ENCODE measurements at regions not wholly inside any gene's neighbourhood (a gene's known extent, or its start where the extent isn't known, plus 50 kb on each side); places are given as distances from the start of the nearest gene placed in this dataset.
A peak's percentile ranks its signal among the peaks of the same experiment; 100 is the strongest.

DNA sequence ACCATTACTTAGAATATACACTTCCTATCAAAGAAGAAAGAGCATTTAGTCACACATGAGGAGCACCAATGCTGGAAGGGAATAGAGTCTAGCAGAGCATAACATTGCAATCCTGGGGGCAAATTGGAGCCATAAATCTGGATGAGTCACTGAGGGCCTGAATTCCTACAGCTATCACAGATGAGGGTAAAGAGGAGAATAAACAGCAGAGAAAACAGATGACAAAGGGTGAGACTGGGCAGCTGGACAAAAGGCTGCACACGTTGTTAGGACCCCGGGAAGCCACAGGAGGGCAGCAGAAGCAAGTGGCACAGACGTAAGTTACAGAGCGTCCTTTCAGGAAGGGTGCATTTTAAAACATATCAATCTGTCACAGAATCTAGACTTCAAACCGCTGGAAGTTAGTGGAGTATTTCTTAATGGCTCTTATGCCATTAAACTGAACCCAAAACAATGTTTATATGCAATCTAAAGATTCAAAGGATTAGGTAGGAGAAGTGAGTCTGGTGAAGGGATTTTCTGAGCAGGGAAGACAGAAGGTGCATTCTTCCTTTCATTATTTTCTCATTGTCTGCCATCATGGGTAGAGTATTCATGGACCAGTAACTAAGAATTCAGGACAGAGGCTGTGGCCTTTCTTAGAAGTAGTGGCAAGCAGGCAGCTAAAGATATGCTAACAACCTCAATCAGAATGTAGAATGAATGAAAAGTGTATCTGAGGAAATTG, 159.8 kb upstream of the DAAM1 start:
- Histone ChIP-seq H3K27ac (ENCODE audit: low read depth, low read length) (no peak overlapping the region), H3K4me1 (ENCODE audit: control insufficient read depth, insufficient read depth, low read length) (no peaks in the 10 kb centered on the region), H3K4me3 (ENCODE audit: low read depth, low read length) (no peak overlapping the region), H3K36me3 (ENCODE audit: control insufficient read depth, insufficient read depth, low read length) (no peaks in the 10 kb centered on the region), H3K27me3 (ENCODE audit: control insufficient read depth, insufficient read depth, low read length) (no peaks in the 10 kb centered on the region), H3K9me3 (ENCODE audit: control insufficient read depth, insufficient read depth, low read length) (peaks cover 1% of the 10 kb centered on the region)
- no CpG with 5 or more reads among the region's 5 CpGs for WGBS (ENCODE audit: insufficient coverage)
- peak; percentile 45 to 94 (median 53) for DNase-seq (ENCODE audit: low read depth in 4 of 6, low spot score in 6 of 6)

DNA sequence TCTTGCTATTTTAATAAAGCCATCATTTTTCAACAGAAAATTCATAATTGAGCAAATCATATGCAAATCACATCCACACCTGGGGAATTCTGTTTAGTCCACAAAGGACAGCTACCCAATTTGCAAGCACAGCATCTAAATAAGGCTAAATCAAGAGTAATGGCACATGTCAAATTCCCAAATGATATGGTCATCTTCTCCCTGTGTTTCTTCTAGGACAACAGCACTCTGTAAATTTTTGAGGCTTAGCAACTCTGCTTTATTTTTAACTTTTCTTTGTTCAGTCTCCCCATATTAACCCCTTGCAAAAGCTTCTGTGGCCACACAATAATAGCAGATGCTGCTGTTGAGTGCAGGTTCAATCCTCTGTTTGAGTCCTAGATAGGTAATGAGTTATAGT, 155.6 kb upstream of the DAAM1 start:
- Histone ChIP-seq H3K27ac (ENCODE audit: low read depth, low read length) (no peak overlapping the region), H3K4me1 (ENCODE audit: control insufficient read depth, insufficient read depth, low read length) (no peaks in the 10 kb centered on the region), H3K36me3 (ENCODE audit: control insufficient read depth, insufficient read depth, low read length) (no peaks in the 10 kb centered on the region), H3K9me3 (ENCODE audit: control insufficient read depth, insufficient read depth, low read length) (no peaks in the 10 kb centered on the region), H3K27me3 (ENCODE audit: control insufficient read depth, insufficient read depth, low read length) (no peaks in the 10 kb centered on the region), H3K4me3 (ENCODE audit: low read depth, low read length) (no peak overlapping the region)
- DNase-seq (ENCODE audit: low read depth in 4 of 6, low spot score in 6 of 6) = no peak

DNA sequence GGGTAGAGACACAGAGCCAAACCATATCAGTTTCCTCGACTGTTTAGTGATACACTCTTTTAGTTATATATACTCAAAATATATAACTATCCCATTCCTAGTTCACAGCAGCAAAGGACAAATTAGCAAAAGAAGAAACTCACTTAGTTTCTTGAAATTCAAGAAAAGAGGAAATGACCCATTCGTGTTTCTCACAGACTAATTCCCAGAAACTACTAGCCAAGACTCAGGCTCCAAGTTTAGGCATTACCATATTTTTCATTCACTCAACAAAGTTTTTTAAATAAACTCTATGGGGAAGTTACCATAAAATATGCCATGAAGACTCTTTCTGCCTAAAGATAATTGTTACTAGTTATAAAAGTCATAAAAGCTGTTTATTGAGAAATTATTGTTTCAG, 152.3 kb upstream of the DAAM1 start:
- H3K36me3 ChIP-seq (ENCODE audit: control insufficient read depth, insufficient read depth, low read length) = no peaks in the 10 kb centered on the region
- no CpG with 5 or more reads among the region's 2 CpGs for WGBS (ENCODE audit: insufficient coverage)
- H3K27ac ChIP-seq (ENCODE audit: low read depth, low read length) = no peak overlapping the region
- no peaks in the 10 kb centered on the region for H3K9me3 ChIP-seq (ENCODE audit: control insufficient read depth, insufficient read depth, low read length)
- H3K27me3 ChIP-seq (ENCODE audit: control insufficient read depth, insufficient read depth, low read length) = no peaks in the 10 kb centered on the region
- H3K4me1 ChIP-seq (ENCODE audit: control insufficient read depth, insufficient read depth, low read length) = no peaks in the 10 kb centered on the region
- no peak overlapping the region for H3K4me3 ChIP-seq (ENCODE audit: low read depth, low read length)
- DNase-seq (ENCODE audit: low read depth in 4 of 6, low spot score in 6 of 6) = no peak

DNA sequence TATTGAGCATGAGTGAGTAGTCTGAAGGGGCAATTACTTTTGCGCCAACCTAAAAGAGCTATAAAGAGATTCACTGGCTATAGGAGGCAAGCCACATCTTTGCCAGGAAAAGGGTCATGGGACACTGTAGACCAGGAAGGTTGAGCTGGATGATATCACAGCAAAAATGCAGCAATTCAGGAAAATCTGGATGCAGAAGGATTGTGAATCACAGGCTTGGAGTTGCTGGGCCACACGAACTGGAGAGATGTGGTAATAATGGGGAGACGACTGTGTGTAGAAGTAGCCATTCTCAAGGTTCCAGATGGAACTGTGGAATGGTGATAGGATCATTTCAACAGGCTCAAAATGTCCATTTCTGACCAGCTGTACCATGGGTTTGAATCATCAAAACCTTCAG, 151.4 kb upstream of the DAAM1 start:
- Histone ChIP-seq H3K27ac (ENCODE audit: low read depth, low read length) (no peak overlapping the region), H3K4me1 (ENCODE audit: control insufficient read depth, insufficient read depth, low read length) (no peaks in the 10 kb centered on the region), H3K9me3 (ENCODE audit: control insufficient read depth, insufficient read depth, low read length) (no peaks in the 10 kb centered on the region), H3K4me3 (ENCODE audit: low read depth, low read length) (no peak overlapping the region), H3K27me3 (ENCODE audit: control insufficient read depth, insufficient read depth, low read length) (no peaks in the 10 kb centered on the region), H3K36me3 (ENCODE audit: control insufficient read depth, insufficient read depth, low read length) (no peaks in the 10 kb centered on the region)
- no peak for DNase-seq (ENCODE audit: low read depth in 4 of 6, low spot score in 6 of 6)
- WGBS (ENCODE audit: insufficient coverage) = 76% methylated on average over 3 of the region's 3 CpGs

DNA sequence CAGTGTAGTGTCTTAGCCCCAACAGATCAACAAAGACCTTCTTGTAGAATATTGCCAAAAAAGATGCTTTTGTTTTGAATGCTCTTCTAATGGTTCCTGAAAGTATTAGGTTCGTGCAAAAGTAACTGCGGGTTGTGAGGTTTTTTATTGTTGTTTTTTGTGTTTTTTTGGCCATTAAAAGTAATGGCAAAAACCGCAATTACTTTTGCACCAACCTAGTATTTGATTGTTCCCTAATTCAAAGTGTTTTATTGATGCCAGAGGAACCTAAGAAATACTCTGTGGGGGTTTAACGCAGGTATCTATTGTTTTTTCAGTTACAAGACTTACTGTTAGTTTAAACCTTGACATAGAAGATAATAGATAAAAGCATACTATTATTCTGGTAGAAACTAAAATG, 150.8 kb upstream of the DAAM1 start:
- no peak for DNase-seq (ENCODE audit: low read depth in 4 of 6, low spot score in 6 of 6)
- Histone ChIP-seq H3K9me3 (ENCODE audit: control insufficient read depth, insufficient read depth, low read length) (no peaks in the 10 kb centered on the region), H3K4me1 (ENCODE audit: control insufficient read depth, insufficient read depth, low read length) (no peaks in the 10 kb centered on the region), H3K27me3 (ENCODE audit: control insufficient read depth, insufficient read depth, low read length) (no peaks in the 10 kb centered on the region), H3K36me3 (ENCODE audit: control insufficient read depth, insufficient read depth, low read length) (no peaks in the 10 kb centered on the region), H3K4me3 (ENCODE audit: low read depth, low read length) (no peak overlapping the region), H3K27ac (ENCODE audit: low read depth, low read length) (no peak overlapping the region)
- no CpG with 5 or more reads among the region's 4 CpGs for WGBS (ENCODE audit: insufficient coverage)

DNA sequence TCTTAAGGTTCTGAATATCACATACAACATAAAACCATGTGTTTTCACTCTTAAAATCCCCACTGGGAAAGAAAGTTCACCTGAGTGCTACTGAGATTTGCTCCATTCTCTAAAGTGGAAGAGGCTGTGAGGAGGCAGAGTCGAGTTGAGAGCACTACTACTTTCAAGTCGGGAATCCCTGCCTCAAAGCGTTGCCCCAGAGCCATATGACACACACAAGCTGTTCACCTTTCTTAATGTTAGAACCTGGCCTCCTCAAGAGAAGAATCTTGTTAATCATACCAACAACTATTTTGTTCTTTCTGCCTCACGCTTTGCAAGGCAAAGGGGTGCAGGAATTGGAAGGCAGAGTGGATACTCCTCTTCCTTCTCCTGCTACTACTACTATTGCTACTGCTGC, 149.7 kb upstream of the DAAM1 start:
- 89% methylated on average over 4 of the region's 4 CpGs for WGBS (ENCODE audit: insufficient coverage)
- Histone ChIP-seq H3K4me3 (ENCODE audit: low read depth, low read length) (no peak overlapping the region), H3K27ac (ENCODE audit: low read depth, low read length) (no peak overlapping the region), H3K4me1 (ENCODE audit: control insufficient read depth, insufficient read depth, low read length) (no peaks in the 10 kb centered on the region), H3K36me3 (ENCODE audit: control insufficient read depth, insufficient read depth, low read length) (no peaks in the 10 kb centered on the region), H3K27me3 (ENCODE audit: control insufficient read depth, insufficient read depth, low read length) (no peaks in the 10 kb centered on the region), H3K9me3 (ENCODE audit: control insufficient read depth, insufficient read depth, low read length) (no peaks in the 10 kb centered on the region)
- DNase-seq (ENCODE audit: low read depth in 4 of 6, low spot score in 6 of 6) = no peak

DNA sequence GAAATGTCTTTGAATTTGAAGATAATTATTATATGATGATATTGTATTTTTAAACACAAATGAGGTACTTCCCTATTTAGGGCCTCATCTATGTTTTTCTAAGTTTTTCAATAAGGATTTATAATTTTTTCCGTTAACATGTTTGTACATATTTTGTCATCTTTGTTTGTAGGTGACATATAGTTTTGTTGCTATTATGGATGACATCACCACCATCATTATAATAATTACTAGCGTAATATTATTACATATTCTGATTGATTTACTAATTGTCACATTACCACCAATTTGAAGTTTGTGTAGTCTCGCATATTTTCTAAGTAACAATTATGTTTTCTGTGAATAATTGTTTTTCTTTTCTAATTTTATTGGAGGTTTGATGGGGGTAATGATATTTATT, 147.2 kb upstream of the DAAM1 start:
- Histone ChIP-seq H3K4me1 (ENCODE audit: control insufficient read depth, insufficient read depth, low read length) (no peaks in the 10 kb centered on the region), H3K36me3 (ENCODE audit: control insufficient read depth, insufficient read depth, low read length) (no peaks in the 10 kb centered on the region), H3K9me3 (ENCODE audit: control insufficient read depth, insufficient read depth, low read length) (no peaks in the 10 kb centered on the region), H3K27me3 (ENCODE audit: control insufficient read depth, insufficient read depth, low read length) (no peaks in the 10 kb centered on the region), H3K4me3 (ENCODE audit: low read depth, low read length) (no peak overlapping the region), H3K27ac (ENCODE audit: low read depth, low read length) (no peak overlapping the region)
- no peak for DNase-seq (ENCODE audit: low read depth in 4 of 6, low spot score in 6 of 6)
- no CpG with 5 or more reads among the region's 3 CpGs for WGBS (ENCODE audit: insufficient coverage)

DNA sequence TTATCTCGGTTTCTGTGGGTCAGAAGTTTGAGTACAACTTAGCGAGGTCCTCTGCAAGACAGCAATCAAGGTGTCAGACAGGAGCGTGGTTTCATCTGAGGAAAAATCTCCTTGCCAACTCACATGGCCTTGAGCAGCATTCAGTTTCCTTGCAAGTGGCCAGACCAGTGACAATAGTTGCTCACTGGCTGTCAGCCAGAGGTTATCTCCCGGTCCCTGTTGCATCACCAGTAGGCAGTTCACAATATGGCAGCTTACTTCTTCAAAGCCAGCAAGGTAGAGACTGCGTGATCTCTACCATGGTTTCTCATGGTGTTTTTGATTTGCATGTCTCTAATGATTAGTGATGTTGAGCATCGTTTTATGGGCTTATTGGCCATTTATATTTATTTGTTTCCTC, 143.8 kb upstream of the DAAM1 start:
- Histone ChIP-seq H3K36me3 (ENCODE audit: control insufficient read depth, insufficient read depth, low read length) (no peaks in the 10 kb centered on the region), H3K4me3 (ENCODE audit: low read depth, low read length) (no peak overlapping the region), H3K27ac (ENCODE audit: low read depth, low read length) (no peak overlapping the region), H3K9me3 (ENCODE audit: control insufficient read depth, insufficient read depth, low read length) (no peaks in the 10 kb centered on the region), H3K27me3 (ENCODE audit: control insufficient read depth, insufficient read depth, low read length) (no peaks in the 10 kb centered on the region), H3K4me1 (ENCODE audit: control insufficient read depth, insufficient read depth, low read length) (no peaks in the 10 kb centered on the region)
- DNase-seq (ENCODE audit: low read depth in 4 of 6, low spot score in 6 of 6) = no peak
- 76% methylated on average over 4 of the region's 6 CpGs for WGBS (ENCODE audit: insufficient coverage)

DNA sequence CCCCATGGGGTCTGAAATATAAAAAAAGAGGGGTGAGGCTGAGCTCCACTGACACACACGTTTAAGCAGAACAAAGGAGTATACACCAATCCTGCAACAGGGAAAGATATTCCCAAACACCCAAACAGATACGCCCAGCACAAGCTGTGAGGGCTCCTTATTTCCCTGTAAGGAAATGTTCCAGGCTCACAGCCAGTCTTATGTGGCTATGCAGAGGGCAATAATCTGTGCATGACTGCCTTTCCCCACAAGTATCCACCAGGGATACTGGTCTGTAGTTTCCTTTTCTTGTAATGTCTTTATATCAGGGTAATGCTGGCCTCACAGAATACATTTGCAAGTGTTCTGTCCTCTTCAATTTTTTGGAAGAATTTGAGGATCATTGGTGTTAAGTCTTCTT, 141.7 kb upstream of the DAAM1 start:
- Histone ChIP-seq H3K36me3 (ENCODE audit: control insufficient read depth, insufficient read depth, low read length) (no peaks in the 10 kb centered on the region), H3K27me3 (ENCODE audit: control insufficient read depth, insufficient read depth, low read length) (no peaks in the 10 kb centered on the region), H3K9me3 (ENCODE audit: control insufficient read depth, insufficient read depth, low read length) (no peaks in the 10 kb centered on the region), H3K27ac (ENCODE audit: low read depth, low read length) (no peak overlapping the region), H3K4me1 (ENCODE audit: control insufficient read depth, insufficient read depth, low read length) (no peaks in the 10 kb centered on the region), H3K4me3 (ENCODE audit: low read depth, low read length) (no peak overlapping the region)
- DNase-seq (ENCODE audit: low read depth in 4 of 6, low spot score in 6 of 6) = no peak
- WGBS (ENCODE audit: insufficient coverage) = no CpG with 5 or more reads among the region's 2 CpGs

DNA sequence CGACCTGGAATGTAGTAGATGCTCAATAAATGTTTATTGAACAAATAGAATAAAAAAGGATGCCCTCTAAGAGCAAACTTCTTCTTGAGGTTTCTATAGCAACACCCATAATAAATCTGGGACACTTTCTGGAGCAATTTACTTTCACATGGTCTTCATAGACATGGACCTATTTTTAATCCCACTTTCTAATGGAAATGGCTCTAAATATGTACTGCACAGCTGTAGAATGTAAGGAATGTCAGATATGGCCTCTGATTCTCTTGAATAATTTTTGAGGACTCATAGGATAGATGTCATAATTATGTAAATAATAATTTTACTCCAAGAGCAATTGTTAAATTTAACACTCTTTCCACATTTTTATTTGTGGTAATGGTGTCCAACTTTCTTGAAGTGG, 133.5 kb upstream of the DAAM1 start:
- Histone ChIP-seq H3K4me1 (ENCODE audit: control insufficient read depth, insufficient read depth, low read length) (no peaks in the 10 kb centered on the region), H3K27ac (ENCODE audit: low read depth, low read length) (no peak overlapping the region), H3K9me3 (ENCODE audit: control insufficient read depth, insufficient read depth, low read length) (no peaks in the 10 kb centered on the region), H3K36me3 (ENCODE audit: control insufficient read depth, insufficient read depth, low read length) (no peaks in the 10 kb centered on the region), H3K4me3 (ENCODE audit: low read depth, low read length) (no peak overlapping the region), H3K27me3 (ENCODE audit: control insufficient read depth, insufficient read depth, low read length) (no peaks in the 10 kb centered on the region)
- DNase-seq (ENCODE audit: low read depth in 4 of 6, low spot score in 6 of 6) = no peak
- no CpG with 5 or more reads among the region's 1 CpG for WGBS (ENCODE audit: insufficient coverage)
